GM12873 (cell line): ENCODE measurements at regions not wholly inside any gene's neighbourhood (a gene's known extent, or its start where the extent isn't known, plus 50 kb on each side); places are given as distances from the start of the nearest gene placed in this dataset.

Experiments used
- CTCF ChIP-seq: IDR thresholded peaks from 2 replicates; pipeline ENCODE4 v1.5.1; 2012; ENCODE audit warnings: low read depth, mild to moderate bottlenecking, moderate library complexity, low read length, control low read depth; ENCODE audit not compliant: insufficient read depth; ENCODE audit errors: missing control alignments

GRCh38 chr3:61497463-61497862 is 63.9 kb upstream of the PTPRG start:
- TF ChIP-seq CTCF, result no peak

- no peak for TF ChIP-seq CTCF
Measured at GRCh38 chr3:61505197-61505596, 56.2 kb upstream of the PTPRG start.

- TF ChIP-seq CTCF, result no peak
Measured at GRCh38 chr3:61507946-61508345, 53.4 kb upstream of the PTPRG start.
